CD14-positive monocyte (primary cell): ENCODE measurements at regions not wholly inside any gene's neighbourhood (a gene's known extent, or its start where the extent isn't known, plus 50 kb on each side); places are given as distances from the start of the nearest gene placed in this dataset.

Source experiments
- DNase-seq, 3 donors: peaks; one replicate each; pipeline ENCODE4 v3.0.0-alpha.2; 2011 to 2022
- H2AFZ ChIP-seq: 2 replicates; pipeline ENCODE4 v1.6.0; 2012; ENCODE audit warnings: mild to moderate bottlenecking, low read depth, low read length, inconsistent platforms; ENCODE audit not compliant: insufficient read depth, poor library complexity, severe bottlenecking
- H3K27ac ChIP-seq, 2 donors: 1 replicate in 1 of 2; 2 replicates in 1 of 2; pipeline ENCODE4 v1.5.1; 2012 to 2013; ENCODE audit warnings: low read length in 2 of 2, control low read depth in 1 of 2, inconsistent platforms in 1 of 2, low read depth in 1 of 2, mild to moderate bottlenecking in 1 of 2
- H3K27me3 ChIP-seq, 2 donors: one replicate each; pipeline versions ENCODE4 v1.6.0 to v1.6.1; 2011 to 2013; ENCODE audit warnings: low read length in 2 of 2; ENCODE audit not compliant: control insufficient read depth in 2 of 2, insufficient read depth in 2 of 2
- H3K36me3 ChIP-seq, 2 donors: replicated peaks in 1 of 2; 1 replicate in 1 of 2; 2 replicates in 1 of 2; pipeline versions ENCODE4 v1.5.1 to v1.6.1; 2012 to 2013; ENCODE audit warnings: low read length in 2 of 2, control low read depth in 1 of 2, inconsistent platforms in 1 of 2, mild to moderate bottlenecking in 1 of 2; ENCODE audit not compliant: insufficient read depth in 2 of 2, control insufficient read depth in 1 of 2
- H3K4me1 ChIP-seq, 2 donors: 1 replicate in 1 of 2; 2 replicates in 1 of 2; pipeline versions ENCODE4 v1.5.1 to v1.6.1; 2012 to 2013; ENCODE audit warnings: low read length in 2 of 2, control low read depth in 1 of 2, inconsistent platforms in 1 of 2, mild to moderate bottlenecking in 1 of 2, moderate library complexity in 1 of 2; ENCODE audit not compliant: insufficient read depth in 2 of 2, control insufficient read depth in 1 of 2
- H3K4me2 ChIP-seq: replicated peaks from 2 replicates; pipeline ENCODE3; 2012; ENCODE audit warnings: low read length, moderate library complexity, mild to moderate bottlenecking; ENCODE audit not compliant: poor library complexity, severe bottlenecking; ENCODE audit errors: extremely low read depth
- H3K4me3 ChIP-seq, 3 experiments: fragments of 200-600 bp in 1 of 3; sonication (generic) in 1 of 3; replicated peaks in 1 of 3; 1 replicate in 2 of 3; 2 replicates in 1 of 3; pipeline ENCODE4 v1.5.1; 2011 to 2013; ENCODE audit warnings: low read length in 3 of 3, mild to moderate bottlenecking in 3 of 3, control low read depth in 2 of 3, low read depth in 2 of 3, inconsistent platforms in 1 of 3, moderate library complexity in 1 of 3
- H3K79me2 ChIP-seq: 2 replicates; pipeline ENCODE4 v1.6.0; 2012; ENCODE audit warnings: mild to moderate bottlenecking, control low read depth, inconsistent platforms, low read length, moderate library complexity; ENCODE audit not compliant: insufficient read depth
- H3K9ac ChIP-seq: 2 replicates; pipeline ENCODE4 v1.6.0; 2017; ENCODE audit warnings: low read length, mild to moderate bottlenecking; ENCODE audit not compliant: insufficient read depth, poor library complexity, severe bottlenecking
- H3K9me3 ChIP-seq, 2 donors: replicated peaks in 1 of 2; 1 replicate in 1 of 2; 2 replicates in 1 of 2; pipeline versions ENCODE4 v1.5.1 to v1.6.1; 2012 to 2013; ENCODE audit warnings: low read length in 2 of 2, control low read depth in 1 of 2; ENCODE audit not compliant: control insufficient read depth in 1 of 2, insufficient read depth in 1 of 2
- H4K20me1 ChIP-seq: 2 replicates; pipeline ENCODE4 v1.6.0; 2012; ENCODE audit warnings: mild to moderate bottlenecking, low read length, control low read depth, moderate library complexity; ENCODE audit not compliant: insufficient read depth
- H3K27ac Mint-ChIP-seq, 7 donors: one replicate each; pipeline ENCODE4 v1.8.0; 2020; ENCODE audit warnings: mild to moderate bottlenecking in 7 of 7, mixed read lengths in 7 of 7, moderate library complexity in 6 of 7, inconsistent platforms in 2 of 7
- H3K27me3 Mint-ChIP-seq, 3 donors: one replicate each; pipeline ENCODE4 v1.8.0; 2021 to 2022; ENCODE audit warnings: low read depth in 3 of 3, mild to moderate bottlenecking in 3 of 3, mixed read lengths in 3 of 3, moderate library complexity in 3 of 3, inconsistent platforms in 1 of 3
- H3K36me3 Mint-ChIP-seq, 2 donors: one replicate each; pipeline ENCODE4 v1.8.0; 2020; ENCODE audit warnings: mixed read lengths in 2 of 2, inconsistent platforms in 1 of 2, mild to moderate bottlenecking in 1 of 2
- H3K4me1 Mint-ChIP-seq: one replicate; pipeline ENCODE4 v1.8.0; 2020; ENCODE audit warnings: mild to moderate bottlenecking, mixed read lengths
- H3K4me3 Mint-ChIP-seq, 2 donors: one replicate each; pipeline ENCODE4 v1.8.0; 2020; ENCODE audit warnings: mild to moderate bottlenecking in 2 of 2, mixed read lengths in 2 of 2, moderate library complexity in 1 of 2
- H3K9me3 Mint-ChIP-seq, 7 donors: one replicate each; pipeline ENCODE4 v1.8.0; 2020 to 2022; ENCODE audit warnings: mixed read lengths in 7 of 7, mild to moderate bottlenecking in 6 of 7, moderate library complexity in 6 of 7, inconsistent platforms in 2 of 7
- CTCF ChIP-seq: fragments of 200-600 bp; IDR thresholded peaks from one replicate; pipeline ENCODE4 v1.8.0; 2022; ENCODE audit warnings: antibody characterized with exemption, mild to moderate bottlenecking
- WGBS: methylation state at CpG from one replicate; pipeline ENCODE4 v1.1.5; 2013; ENCODE audit warnings: missing lambda C conversion rate; ENCODE audit not compliant: insufficient coverage; 5-methylcytosine and 5-hydroxymethylcytosine counted together
- intact Hi-C, 2 donors: fragments of 100-400 bp; cut with micrococcal nuclease; formaldehyde crosslinking; loops; one replicate each; pipeline versions ENCODE4 v1.15.0 to v1.15.1; 2023

DNA sequence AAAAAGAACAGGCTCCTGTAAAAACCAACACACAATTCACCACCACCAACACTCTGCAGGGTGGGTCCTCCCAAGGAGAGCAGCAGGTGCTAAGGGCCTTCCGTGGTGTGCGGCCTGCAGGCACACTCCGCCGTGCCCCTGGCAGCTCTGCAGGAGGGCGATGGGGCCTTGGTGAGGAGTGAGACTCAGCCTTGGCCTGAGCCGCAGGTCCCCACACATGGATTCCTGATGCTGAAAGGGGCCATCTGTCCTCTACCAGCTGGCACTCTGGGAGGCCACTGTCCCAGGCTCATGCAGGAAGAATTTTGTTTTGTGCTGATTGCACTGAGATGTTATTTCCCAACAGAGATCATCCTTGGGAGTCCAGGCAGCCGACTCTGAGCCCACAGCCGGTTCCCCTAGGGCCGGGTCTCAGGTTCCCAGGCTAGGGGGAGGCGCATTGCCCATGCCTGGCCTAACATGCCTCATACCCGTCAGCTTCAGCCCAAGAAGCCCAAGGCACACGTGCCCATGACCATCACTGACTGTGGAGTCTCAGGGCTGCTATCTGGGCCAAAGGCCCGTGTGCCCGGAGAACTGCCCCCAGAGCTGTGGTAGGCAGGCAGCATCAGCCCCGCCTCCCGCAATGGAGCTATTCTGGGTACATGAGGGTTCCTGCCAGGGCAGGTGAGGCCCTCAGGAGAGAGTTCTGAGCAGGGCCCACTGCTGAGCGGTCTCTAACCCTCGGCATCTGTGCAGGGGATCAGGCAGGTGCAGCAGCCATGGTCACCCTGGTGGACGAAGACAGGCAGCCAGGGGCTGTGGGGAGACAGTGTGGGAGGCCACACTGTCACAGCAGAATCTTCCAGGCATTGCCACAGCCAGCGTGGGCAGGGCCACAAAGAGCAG, 97.9 kb upstream of the ZNF469 start:
- intact Hi-C loops: no loop called here
- no peaks in the 10 kb centered on the region for H3K4me1 Mint-ChIP-seq
- H3K27ac ChIP-seq: no peak overlapping the region
- no peak overlapping the region for H3K4me3 Mint-ChIP-seq
- no peak overlapping the region for H3K4me2 ChIP-seq
- no peak overlapping the region for H3K27ac Mint-ChIP-seq
- H3K27me3 Mint-ChIP-seq: peaks cover 0 to 1% (median 0%) of the 10 kb centered on the region in 3 donors
- peaks cover 63 to 86% of the 10 kb centered on the region in 2 donors for H3K9me3 ChIP-seq
- TF ChIP-seq CTCF: no peak
- no peak overlapping the region for H3K9ac ChIP-seq
- H3K36me3 ChIP-seq: no peaks in the 10 kb centered on the region
- H3K36me3 Mint-ChIP-seq: no peaks in the 10 kb centered on the region
- peaks cover 12 to 35% (median 22%) of the 10 kb centered on the region in 7 donors for H3K9me3 Mint-ChIP-seq
- no peak overlapping the region for H3K4me3 ChIP-seq
- H4K20me1 ChIP-seq: no peaks in the 10 kb centered on the region
- H3K27me3 ChIP-seq: no peaks in the 10 kb centered on the region
- WGBS: 95% methylated on average over 20 of the region's 20 CpGs
- H3K4me1 ChIP-seq: no peaks in the 10 kb centered on the region
- H2AFZ ChIP-seq: no peak overlapping the region
- DNase-seq: no peak
- no peaks in the 10 kb centered on the region for H3K79me2 ChIP-seq

- no peak overlapping the region for H3K9ac ChIP-seq
- no peak overlapping the region for H3K27ac ChIP-seq
- no peak overlapping the region for H3K4me3 Mint-ChIP-seq
- H3K4me3 ChIP-seq: no peak overlapping the region
- no peaks in the 10 kb centered on the region for H3K27me3 ChIP-seq
- H2AFZ ChIP-seq: no peak overlapping the region
- H3K36me3 ChIP-seq: no peaks in the 10 kb centered on the region
- peaks cover 12 to 35% (median 20%) of the 10 kb centered on the region in 7 donors for H3K9me3 Mint-ChIP-seq
- H4K20me1 ChIP-seq: no peaks in the 10 kb centered on the region
- H3K79me2 ChIP-seq: no peaks in the 10 kb centered on the region
- intact Hi-C loops: no loop called here
- H3K4me2 ChIP-seq: no peak overlapping the region
- peaks cover 57 to 81% of the 10 kb centered on the region in 2 donors for H3K9me3 ChIP-seq
- no peaks in the 10 kb centered on the region for H3K4me1 ChIP-seq
- TF ChIP-seq CTCF: no peak
- H3K4me1 Mint-ChIP-seq: peaks cover 3% of the 10 kb centered on the region
- DNase-seq: no peak
- H3K27ac Mint-ChIP-seq: no peak overlapping the region
- H3K27me3 Mint-ChIP-seq: peaks cover 0 to 1% (median 0%) of the 10 kb centered on the region in 3 donors
- no peaks in the 10 kb centered on the region for H3K36me3 Mint-ChIP-seq
- WGBS: 100% methylated on average over 10 of the region's 10 CpGs
Measured at GRCh38 chr16:88285514-88285822, 97.3 kb upstream of the ZNF469 start.
